H1 (cell line): ENCODE measurements at regions not wholly inside any gene's neighbourhood (a gene's known extent, or its start where the extent isn't known, plus 50 kb on each side); places are given as distances from the start of the nearest gene placed in this dataset.

Experiments used
- CTCF ChIA-PET: fragments of 300-600 bp; sonication (Branson Sonifier 250); formaldehyde crosslinking; loops from one replicate; lab custom pipeline; 2021; ENCODE audit not compliant: partially characterized antibody; lab: Charles Lee
- POLR2A ChIA-PET: fragments of 300-600 bp; sonication (Branson Sonifier 250); formaldehyde crosslinking; loops from one replicate; lab custom pipeline; 2021; ENCODE audit warnings: inconsistent platforms; ENCODE audit not compliant: partially characterized antibody; lab: Charles Lee
- DNase-seq, 2 experiments: peaks; one replicate each; pipeline versions ENCODE4 v3.0.0 to v3.0.0-alpha.2; 2010 to 2022; ENCODE audit warnings: low spot score in 2 of 2, low read depth in 1 of 2, mixed read lengths in 1 of 2
- FAIRE-seq: peaks from 2 replicates; lab custom pipeline; 2011; peaks lifted over from hg19 to GRCh38; lab: Jason Lieb, UNC
- H2AFZ ChIP-seq: 2 replicates; pipeline ENCODE4 v1.8.1; 2012; ENCODE audit warnings: low read length, inconsistent platforms
- H2AK5ac ChIP-seq: 2 replicates; pipeline ENCODE4 v1.6.1; 2013; ENCODE audit warnings: low read depth, low read length
- H2BK120ac ChIP-seq: replicated peaks from 2 replicates; pipeline ENCODE3; 2013; ENCODE audit warnings: low read depth, low read length, inconsistent platforms
- H2BK12ac ChIP-seq: 2 replicates; pipeline ENCODE4 v1.6.1; 2013; ENCODE audit warnings: low read depth, low read length
- H2BK15ac ChIP-seq: 2 replicates; pipeline ENCODE4 v1.6.1; 2013; ENCODE audit warnings: low read length
- H2BK20ac ChIP-seq: 2 replicates; pipeline ENCODE4 v1.6.1; 2013; ENCODE audit warnings: low read length
- H2BK5ac ChIP-seq: 2 replicates; pipeline ENCODE4 v1.6.1; 2013; ENCODE audit warnings: low read depth, low read length
- H3K14ac ChIP-seq: 2 replicates; pipeline ENCODE4 v1.6.1; 2013; ENCODE audit warnings: inconsistent platforms; ENCODE audit not compliant: insufficient read length
- H3K18ac ChIP-seq: 2 replicates; pipeline ENCODE4 v1.6.1; 2013; ENCODE audit warnings: low read length; ENCODE audit errors: extremely low read depth
- H3K23ac ChIP-seq: 2 replicates; pipeline ENCODE4 v1.6.1; 2013; ENCODE audit warnings: inconsistent platforms; ENCODE audit not compliant: insufficient read length
- H3K23me2 ChIP-seq: 2 replicates; pipeline ENCODE4 v1.6.1; 2013; ENCODE audit warnings: low read depth, low read length
- H3K27ac ChIP-seq: 2 replicates; pipeline ENCODE4 v1.6.1; 2011; ENCODE audit warnings: low read depth, low read length, inconsistent platforms
- H3K27me3 ChIP-seq, 4 experiments: replicated peaks in 1 of 4; 1 replicate in 1 of 4; 2 replicates in 3 of 4; pipeline versions ENCODE4 v1.6.1 to v1.8.1; 2011 to 2013; ENCODE audit warnings: low read length in 3 of 4, mild to moderate bottlenecking in 3 of 4, inconsistent platforms in 2 of 4, mixed read lengths in 2 of 4, moderate library complexity in 1 of 4; ENCODE audit not compliant: control insufficient read depth in 3 of 4, insufficient read depth in 3 of 4; ENCODE audit errors: extremely low read depth in 1 of 4
- H3K36me3 ChIP-seq, 4 experiments: 2 replicates each; pipeline versions ENCODE4 v1.6.1 to v1.8.1; 2011 to 2013; ENCODE audit warnings: mild to moderate bottlenecking in 4 of 4, low read length in 3 of 4, moderate library complexity in 2 of 4, control low read depth in 1 of 4, inconsistent platforms in 1 of 4; ENCODE audit not compliant: insufficient read depth in 4 of 4, control insufficient read depth in 2 of 4
- H3K4ac ChIP-seq: replicated peaks from 2 replicates; pipeline ENCODE3; 2013; ENCODE audit warnings: low read length, low read depth, mixed read lengths, inconsistent platforms; ENCODE audit not compliant: insufficient read length
- H3K4me1 ChIP-seq, 4 experiments: replicated peaks in 1 of 4; 1 replicate in 1 of 4; 2 replicates in 3 of 4; pipeline versions ENCODE4 v1.6.1 to v1.8.1; 2011 to 2013; ENCODE audit warnings: low read length in 3 of 4, inconsistent platforms in 2 of 4, mixed read lengths in 1 of 4; ENCODE audit not compliant: insufficient read depth in 4 of 4, control insufficient read depth in 3 of 4
- H3K4me2 ChIP-seq, 2 experiments: 2 replicates each; pipeline versions ENCODE4 v1.6.1 to v1.8.1; 2011 to 2013; ENCODE audit warnings: low read depth in 2 of 2, low read length in 2 of 2, control low read depth in 1 of 2, inconsistent platforms in 1 of 2, mild to moderate bottlenecking in 1 of 2; ENCODE audit not compliant: insufficient read depth in 1 of 2
- H3K4me3 ChIP-seq, 4 experiments: fragments of 200-600, 300-600 bp in 1 of 4; sonication (generic), shearing (Covaris generic), sonication (Bioruptor Twin) in 1 of 4; 2 replicates each; pipeline versions ENCODE4 v1.5.1 to v1.8.1; 2011 to 2016; ENCODE audit warnings: low read length in 4 of 4, low read depth in 3 of 4, control low read depth in 2 of 4, inconsistent platforms in 2 of 4, mild to moderate bottlenecking in 2 of 4, mixed read lengths in 1 of 4, moderate library complexity in 1 of 4; ENCODE audit not compliant: insufficient read depth in 2 of 4; ENCODE audit errors: extremely low read depth in 1 of 4
- H3K56ac ChIP-seq: replicated peaks from 2 replicates; pipeline ENCODE3; 2013; ENCODE audit warnings: low read depth, mild to moderate bottlenecking, mixed read lengths, low read length, inconsistent platforms; ENCODE audit not compliant: insufficient read length
- H3K79me1 ChIP-seq: 2 replicates; pipeline ENCODE4 v1.6.1; 2013; ENCODE audit warnings: low read depth, low read length, control low read depth
- H3K79me2 ChIP-seq, 2 experiments: 2 replicates each; pipeline versions ENCODE4 v1.6.1 to v1.8.1; 2012 to 2013; ENCODE audit warnings: low read length in 2 of 2, mild to moderate bottlenecking in 2 of 2, inconsistent platforms in 1 of 2; ENCODE audit not compliant: insufficient read depth in 2 of 2, control insufficient read depth in 1 of 2
- H3K9ac ChIP-seq, 4 experiments: replicated peaks in 1 of 4; 1 replicate in 1 of 4; 2 replicates in 3 of 4; pipeline versions ENCODE4 v1.6.1 to v1.8.1; 2011 to 2013; ENCODE audit warnings: low read depth in 3 of 4, low read length in 3 of 4, control low read depth in 2 of 4, mild to moderate bottlenecking in 2 of 4, moderate library complexity in 2 of 4, inconsistent platforms in 1 of 4; ENCODE audit errors: extremely low read depth in 1 of 4
- H3K9me3 ChIP-seq, 2 experiments: 2 replicates each; pipeline versions ENCODE4 v1.6.1 to v1.8.1; 2012 to 2013; ENCODE audit warnings: mild to moderate bottlenecking in 2 of 2, moderate library complexity in 2 of 2, control low read depth in 1 of 2, inconsistent platforms in 1 of 2, low read depth in 1 of 2, low read length in 1 of 2, mixed read lengths in 1 of 2; ENCODE audit not compliant: insufficient read depth in 2 of 2
- H4K20me1 ChIP-seq, 2 experiments: replicated peaks in 1 of 2; 2 replicates each; pipeline versions ENCODE3 to v1.8.1; 2011 to 2013; ENCODE audit warnings: inconsistent platforms in 2 of 2, low read length in 2 of 2, mild to moderate bottlenecking in 1 of 2; ENCODE audit not compliant: insufficient read depth in 2 of 2, control insufficient read depth in 1 of 2
- H4K5ac ChIP-seq: 2 replicates; pipeline ENCODE4 v1.6.1; 2013; ENCODE audit warnings: low read length, low read depth, mixed read lengths, inconsistent platforms; ENCODE audit not compliant: insufficient read length
- H4K8ac ChIP-seq: 2 replicates; pipeline ENCODE4 v1.8.0; 2013; ENCODE audit warnings: mild to moderate bottlenecking, moderate library complexity, low read length, inconsistent platforms; ENCODE audit not compliant: insufficient read depth; ENCODE audit errors: extremely low read depth
- H4K91ac ChIP-seq: replicated peaks from 2 replicates; pipeline ENCODE3; 2013; ENCODE audit warnings: low read length, mixed read lengths, inconsistent platforms; ENCODE audit not compliant: insufficient read length
- CBX8 ChIP-seq: fragments of 300-800, 300-1000 bp; sonication (generic); IDR thresholded peaks from 2 replicates; pipeline ENCODE4 v1.7.1; 2016; ENCODE audit warnings: low read depth, low read length, borderline replicate concordance
- CTBP2 ChIP-seq: IDR thresholded peaks from 2 replicates; pipeline ENCODE4 v1.7.0; 2011; ENCODE audit warnings: borderline replicate concordance, mild to moderate bottlenecking, moderate library complexity, mixed read lengths, low read length; ENCODE audit not compliant: insufficient read depth, insufficient read length
- EZH2 ChIP-seq: fragments of 200-600 bp; sonication (generic); IDR thresholded peaks from 2 replicates; pipeline ENCODE4 v1.7.1; 2012; ENCODE audit warnings: low read depth, mild to moderate bottlenecking, moderate library complexity, low read length, inconsistent platforms; ENCODE audit not compliant: severe bottlenecking
- GTF2F1 ChIP-seq: IDR thresholded peaks from 2 replicates; pipeline ENCODE4 v1.6.1; 2012; ENCODE audit warnings: low read depth, low read length, improper control_type of control experiment, borderline replicate concordance
- JUND ChIP-seq: IDR thresholded peaks from 2 replicates; pipeline ENCODE4 v1.6.1; 2011; ENCODE audit warnings: mild to moderate bottlenecking, improper control_type of control experiment, low read length
- MAFK ChIP-seq: IDR thresholded peaks from 2 replicates; pipeline ENCODE4 v1.6.1; 2012; ENCODE audit warnings: low read depth, mild to moderate bottlenecking, improper control_type of control experiment, low read length
- NANOG ChIP-seq: IDR thresholded peaks from 2 replicates; pipeline ENCODE4 v1.6.1; 2011; ENCODE audit warnings: low read length, low read depth, mild to moderate bottlenecking, inconsistent platforms; ENCODE audit not compliant: insufficient read depth, poor library complexity, severe bottlenecking
- SIN3A ChIP-seq, 2 experiments: IDR thresholded peaks in 1 of 2; conservative IDR thresholded peaks in 1 of 2; 2 replicates each; pipeline ENCODE4 v1.6.1; 2011 to 2012; ENCODE audit warnings: low read length in 2 of 2, improper control_type of control experiment in 1 of 2, low read depth in 1 of 2, mild to moderate bottlenecking in 1 of 2
- SRF ChIP-seq: IDR thresholded peaks from 2 replicates; pipeline ENCODE4 v1.6.1; 2011; ENCODE audit warnings: mild to moderate bottlenecking, low read depth, low read length, moderate library complexity
- TEAD4 ChIP-seq: IDR thresholded peaks from 2 replicates; pipeline ENCODE4 v1.6.1; 2012; ENCODE audit warnings: low read depth, low read length, inconsistent platforms, mixed read lengths
- YY1 ChIP-seq: IDR thresholded peaks from 2 replicates; pipeline ENCODE4 v1.6.1; 2011; ENCODE audit warnings: low read depth, mild to moderate bottlenecking, low read length
- ZNF274 ChIP-seq: IDR thresholded peaks from 2 replicates; pipeline ENCODE4 v1.7.0; 2012; ENCODE audit warnings: low read length, borderline replicate concordance; ENCODE audit errors: extremely low read depth
- WGBS, 2 experiments: shearing (Covaris generic) in 1 of 2; methylation state at CpG; one replicate each; pipeline versions ENCODE4 v1.1.6 to v1.1.7; 2013 to 2015; ENCODE audit warnings: low lambda C conversion rate in 2 of 2, mixed read lengths in 2 of 2, inconsistent platforms in 1 of 2, low coverage in 1 of 2, missing lambda C conversion rate in 1 of 2; ENCODE audit not compliant: insufficient replicate concordance in 2 of 2, insufficient coverage in 1 of 2, insufficient read length in 1 of 2; ENCODE audit errors: extremely low coverage in 1 of 2, missing lambda C conversion rate in 1 of 2; 5-methylcytosine and 5-hydroxymethylcytosine counted together
- TF ChIP-seq, protein P1 (sequence below): IDR thresholded peaks from 2 replicates; pipeline ENCODE4 v1.6.1; 2011; ENCODE audit warnings: low read depth, mild to moderate bottlenecking, low read length; ENCODE audit not compliant: insufficient read depth

- Histone ChIP-seq H2BK12ac (no peak overlapping the region), H3K79me2 (no peaks in the 10 kb centered on the region), H3K4me2 (no peak overlapping the region), H3K18ac (no peak overlapping the region), H3K4me1 (no peaks in the 10 kb centered on the region), H4K91ac (no peak overlapping the region), H2BK20ac (no peak overlapping the region), H3K23me2 (no peaks in the 10 kb centered on the region), H3K36me3 (no peaks in the 10 kb centered on the region), H3K27ac (no peak overlapping the region), H3K27me3 (no peaks in the 10 kb centered on the region), H3K23ac (no peak overlapping the region), H2AFZ (no peak overlapping the region), H3K4ac (no peak overlapping the region), H2BK5ac (no peak overlapping the region), H4K5ac (no peak overlapping the region), H4K8ac (no peak overlapping the region), H3K79me1 (no peaks in the 10 kb centered on the region), H2AK5ac (no peak overlapping the region), H3K56ac (no peak overlapping the region), H2BK120ac (no peak overlapping the region), H3K14ac (no peak overlapping the region), H3K9me3 (no peaks in the 10 kb centered on the region), H4K20me1 (no peaks in the 10 kb centered on the region), H3K9ac (no peak overlapping the region), H3K4me3 (no peak overlapping the region), H2BK15ac (no peak overlapping the region)
- WGBS, 2 experiments, result 96% methylated on average over 4 of the region's 4 CpGs; no CpG with 5 or more reads in 1 of the 2 experiments
- no peak for DNase-seq
- CTCF ChIA-PET, result no interaction called here
- POLR2A ChIA-PET, result no interaction called here
- no peak for FAIRE-seq
- TF ChIP-seq, protein P1, sequence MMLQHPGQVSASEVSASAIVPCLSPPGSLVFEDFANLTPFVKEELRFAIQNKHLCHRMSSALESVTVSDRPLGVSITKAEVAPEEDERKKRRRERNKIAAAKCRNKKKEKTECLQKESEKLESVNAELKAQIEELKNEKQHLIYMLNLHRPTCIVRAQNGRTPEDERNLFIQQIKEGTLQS, result no peak
- TF ChIP-seq SIN3A (conservative IDR thresholded peaks at IDR 0.05 in 1 of 2, IDR thresholded peaks at IDR 0.05 in 1 of 2; ENCODE audit: low read depth in 1 of 2, low read length in 2 of 2) (no peak), CBX8 (no peak), YY1 (no peak), GTF2F1 (no peak), SRF (no peak), EZH2 (no peak), TEAD4 (no peak), MAFK (no peak), NANOG (no peak), JUND (no peak), CTBP2 (no peak), ZNF274 (no peak)
These were observed 177.0 kb downstream of the RFC3 start for GRCh38 chr13:33994826-33995502.
